ENCODE measurements at regions not wholly inside any gene's neighbourhood (a gene's known extent, or its start where the extent isn't known, plus 50 kb on each side); places are given as distances from the start of the nearest gene placed in this dataset.

DNA sequence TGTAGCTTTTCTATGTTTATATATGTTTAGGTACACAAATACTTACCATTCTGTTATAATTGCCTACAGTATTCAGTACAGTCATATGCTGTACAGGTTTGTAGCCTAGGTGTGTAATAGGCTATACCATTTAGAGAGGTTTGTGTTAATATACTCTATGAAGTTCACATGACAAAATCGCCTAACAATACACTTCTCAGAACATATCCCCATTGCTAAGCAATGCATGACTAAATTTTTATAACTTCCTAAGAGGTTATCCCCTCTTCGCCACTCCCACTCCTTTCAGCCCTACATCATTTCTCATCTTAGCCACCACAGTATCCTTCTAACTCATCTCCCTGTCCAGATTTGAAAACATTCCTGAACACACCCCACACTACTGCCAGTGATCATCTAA, 83.7 kb upstream of the ZCCHC13 start:
- intact Hi-C loops (cut with DNase I; ENCODE audit: low total_unique reads), result no loop called here
- H3K4me3 ChIP-seq, result no peak overlapping the region
- no peaks in the 10 kb centered on the region for H3K4me1 ChIP-seq
- DNase-seq, result no peak
- H3K9me3 ChIP-seq, result peaks cover 0 to 8% (median 0%) of the 10 kb centered on the region in 8 donors
- H3K27me3 ChIP-seq (replicated peaks in 1 of 7), result no peaks in the 10 kb centered on the region
- TF ChIP-seq POLR2AphosphoS5 (IDR thresholded peaks at IDR 0.05) (no peak), POLR2A (IDR thresholded peaks at IDR 0.05) (no peak)
- TF ChIP-seq, protein P1, sequence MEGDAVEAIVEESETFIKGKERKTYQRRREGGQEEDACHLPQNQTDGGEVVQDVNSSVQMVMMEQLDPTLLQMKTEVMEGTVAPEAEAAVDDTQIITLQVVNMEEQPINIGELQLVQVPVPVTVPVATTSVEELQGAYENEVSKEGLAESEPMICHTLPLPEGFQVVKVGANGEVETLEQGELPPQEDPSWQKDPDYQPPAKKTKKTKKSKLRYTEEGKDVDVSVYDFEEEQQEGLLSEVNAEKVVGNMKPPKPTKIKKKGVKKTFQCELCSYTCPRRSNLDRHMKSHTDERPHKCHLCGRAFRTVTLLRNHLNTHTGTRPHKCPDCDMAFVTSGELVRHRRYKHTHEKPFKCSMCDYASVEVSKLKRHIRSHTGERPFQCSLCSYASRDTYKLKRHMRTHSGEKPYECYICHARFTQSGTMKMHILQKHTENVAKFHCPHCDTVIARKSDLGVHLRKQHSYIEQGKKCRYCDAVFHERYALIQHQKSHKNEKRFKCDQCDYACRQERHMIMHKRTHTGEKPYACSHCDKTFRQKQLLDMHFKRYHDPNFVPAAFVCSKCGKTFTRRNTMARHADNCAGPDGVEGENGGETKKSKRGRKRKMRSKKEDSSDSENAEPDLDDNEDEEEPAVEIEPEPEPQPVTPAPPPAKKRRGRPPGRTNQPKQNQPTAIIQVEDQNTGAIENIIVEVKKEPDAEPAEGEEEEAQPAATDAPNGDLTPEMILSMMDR (IDR thresholded peaks at IDR 0.05 in 8 of 11, conservative IDR thresholded peaks at IDR 0.05 in 3 of 11), result no peak
- H3K27ac ChIP-seq, result no peak overlapping the region
- 81 to 95% (median 92%) methylated on average over 2 of the region's 2 CpGs for WGBS, 5 donors
- H3K36me3 ChIP-seq, result peaks cover 0 to 58% (median 5%) of the 10 kb centered on the region in 6 donors

DNA sequence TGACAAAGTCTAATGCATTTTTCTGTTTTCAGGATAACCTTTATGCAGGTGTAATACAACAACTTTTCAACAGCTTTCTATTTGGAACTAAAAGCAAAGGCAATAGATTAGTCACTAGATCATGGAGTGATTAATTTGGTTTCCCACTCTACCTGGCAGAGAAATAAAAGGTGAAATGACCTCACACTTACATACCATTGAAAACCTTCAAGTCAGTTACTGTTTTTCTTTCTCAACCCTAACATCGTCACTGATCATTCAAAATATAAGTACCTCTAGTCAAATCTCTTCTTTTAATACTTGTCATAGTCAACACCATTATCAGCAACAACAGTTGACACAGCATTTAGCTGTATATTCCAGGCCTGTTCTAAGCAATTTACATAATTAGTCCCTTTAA, 85.1 kb upstream of the ZCCHC13 start:
- TF ChIP-seq POLR2AphosphoS5 (IDR thresholded peaks at IDR 0.05) (no peak), POLR2A (IDR thresholded peaks at IDR 0.05) (no peak)
- TF ChIP-seq, protein P1 (IDR thresholded peaks at IDR 0.05 in 8 of 11, conservative IDR thresholded peaks at IDR 0.05 in 3 of 11), result no peak
- no peaks in the 10 kb centered on the region for H3K9me3 ChIP-seq
- no peaks in the 10 kb centered on the region for H3K4me1 ChIP-seq
- DNase-seq, result no peak
- WGBS, 5 donors, result 72 to 94% (median 81%) methylated on average over 1 of the region's 1 CpG
- H3K4me3 ChIP-seq, result no peak overlapping the region
- H3K27ac ChIP-seq, result no peak overlapping the region
- H3K27me3 ChIP-seq (replicated peaks in 1 of 7), result no peaks in the 10 kb centered on the region
- intact Hi-C loops (cut with DNase I; ENCODE audit: low total_unique reads), result no loop called here
- H3K36me3 ChIP-seq, result peaks cover 0 to 64% (median 3%) of the 10 kb centered on the region in 6 donors

DNA sequence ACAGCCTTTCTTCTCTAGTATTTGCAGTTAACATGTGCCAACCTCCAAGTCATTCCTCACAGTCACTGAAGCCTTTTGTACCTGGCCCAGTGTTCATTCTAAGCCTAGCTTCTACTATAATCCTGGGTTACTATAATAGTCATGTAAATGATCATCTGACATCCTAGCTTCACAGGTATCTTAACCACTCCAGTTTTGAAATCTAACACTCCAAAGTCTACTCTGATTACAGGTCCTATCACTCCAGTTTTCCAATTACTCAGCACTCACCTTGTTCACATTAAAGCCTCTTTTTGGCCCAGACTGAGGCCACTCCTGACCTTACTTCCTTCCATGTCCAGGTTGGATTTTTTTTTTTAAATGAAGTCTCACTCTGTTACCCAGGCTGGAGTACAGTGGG, 87.6 kb upstream of the ZCCHC13 start:
- H3K27ac ChIP-seq, result no peak overlapping the region
- no peak overlapping the region for H3K4me3 ChIP-seq
- peaks cover 0 to 69% (median 2%) of the 10 kb centered on the region in 6 donors for H3K36me3 ChIP-seq
- TF ChIP-seq POLR2AphosphoS5 (IDR thresholded peaks at IDR 0.05), result no peak
- DNase-seq, result no peak
- intact Hi-C loops (cut with DNase I; ENCODE audit: low total_unique reads), result no loop called here
- H3K9me3 ChIP-seq, result no peaks in the 10 kb centered on the region
- no peaks in the 10 kb centered on the region for H3K27me3 ChIP-seq (replicated peaks in 1 of 7)
- H3K4me1 ChIP-seq, result no peaks in the 10 kb centered on the region

DNA sequence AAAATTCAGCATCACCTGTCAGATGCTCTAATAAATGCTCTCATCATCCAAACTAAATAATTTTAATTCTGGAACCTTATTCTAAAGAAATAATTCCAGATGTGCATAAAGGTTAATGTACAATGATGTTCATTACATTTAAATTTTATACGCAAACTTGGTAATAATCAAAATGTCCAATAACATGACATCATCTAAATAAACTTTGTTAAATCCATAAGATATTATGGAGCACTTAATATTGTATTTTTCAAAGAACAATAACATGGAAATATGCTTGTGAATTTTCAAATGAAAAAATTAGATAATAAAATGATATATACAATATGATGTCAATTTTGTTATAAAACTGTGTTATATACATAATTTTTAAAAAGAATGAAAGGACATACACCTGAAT, 92.1 kb upstream of the ZCCHC13 start:
- no peak for DNase-seq
- WGBS, 5 donors, result 94 to 100% (median 97%) methylated on average over 1 of the region's 1 CpG
- TF ChIP-seq, protein P1 (IDR thresholded peaks at IDR 0.05 in 8 of 11, conservative IDR thresholded peaks at IDR 0.05 in 3 of 11), result no peak
- TF ChIP-seq POLR2A (IDR thresholded peaks at IDR 0.05) (no peak), POLR2AphosphoS5 (IDR thresholded peaks at IDR 0.05) (no peak)
- Histone ChIP-seq H3K36me3 (peaks cover 0 to 63% (median 2%) of the 10 kb centered on the region in 6 donors), H3K9me3 (no peaks in the 10 kb centered on the region), H3K4me1 (no peaks in the 10 kb centered on the region), H3K27ac (no peak overlapping the region), H3K4me3 (no peak overlapping the region), H3K27me3 (replicated peaks in 1 of 7) (no peaks in the 10 kb centered on the region)
- intact Hi-C loops (cut with DNase I; ENCODE audit: low total_unique reads), result no loop called here

DNA sequence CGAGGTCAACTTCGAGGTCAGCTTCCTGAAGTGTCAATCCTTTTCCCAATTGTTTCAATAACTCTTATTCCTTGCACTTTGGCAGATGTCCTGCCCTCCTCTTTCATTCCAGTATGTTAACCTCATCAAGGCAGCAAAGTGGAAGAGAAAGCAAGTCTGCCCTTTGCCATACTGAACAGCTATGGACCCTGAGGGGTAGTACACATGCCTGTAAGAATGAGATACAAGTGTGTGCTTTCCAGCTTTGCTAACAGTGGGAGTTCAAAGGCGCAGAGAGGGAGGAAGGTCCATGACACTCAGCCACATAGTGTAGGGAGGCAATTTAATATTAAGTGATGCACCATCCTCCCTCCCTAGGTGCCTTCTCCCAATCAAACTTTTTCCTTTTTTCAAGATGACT, 96.4 kb upstream of the ZCCHC13 start:
- H3K27me3 ChIP-seq (replicated peaks in 1 of 7), result no peaks in the 10 kb centered on the region
- no peaks in the 10 kb centered on the region for H3K4me1 ChIP-seq
- no peak for DNase-seq
- no peaks in the 10 kb centered on the region for H3K9me3 ChIP-seq
- intact Hi-C loops (cut with DNase I; ENCODE audit: low total_unique reads), result no loop called here
- no peak overlapping the region for H3K4me3 ChIP-seq
- peaks cover 0 to 40% (median 0%) of the 10 kb centered on the region in 6 donors for H3K36me3 ChIP-seq
- H3K27ac ChIP-seq, result no peak overlapping the region
- TF ChIP-seq, protein P1 (IDR thresholded peaks at IDR 0.05 in 8 of 11, conservative IDR thresholded peaks at IDR 0.05 in 3 of 11), result no peak
- no peak for TF ChIP-seq POLR2A (IDR thresholded peaks at IDR 0.05)
- TF ChIP-seq POLR2AphosphoS5 (IDR thresholded peaks at IDR 0.05), result no peak
- WGBS, 5 donors, result 78 to 96% (median 91%) methylated on average over 3 of the region's 3 CpGs
